Muscle layer of duodenum (tissue), 2 donors: ENCODE measurements at regions not wholly inside any gene's neighbourhood (a gene's known extent, or its start where the extent isn't known, plus 50 kb on each side); places are given as distances from the start of the nearest gene placed in this dataset.

Experiments
- H3K27ac ChIP-seq: one replicate; pipeline ENCODE4 v1.7.0; 2013; ENCODE audit warnings: mild to moderate bottlenecking, low read length
- H3K27me3 ChIP-seq: one replicate; pipeline ENCODE4 v1.7.0; 2013; ENCODE audit warnings: low read depth, mild to moderate bottlenecking, control low read depth, low read length
- H3K36me3 ChIP-seq, 2 donors: one replicate each; pipeline ENCODE4 v1.7.0; 2013; ENCODE audit warnings: low read length in 2 of 2, control low read depth in 1 of 2, mild to moderate bottlenecking in 1 of 2; ENCODE audit not compliant: insufficient read depth in 2 of 2, control insufficient read depth in 1 of 2
- H3K4me1 ChIP-seq, 2 donors: one replicate each; pipeline ENCODE4 v1.7.0; 2013; ENCODE audit warnings: low read length in 2 of 2, mild to moderate bottlenecking in 2 of 2, control low read depth in 1 of 2, moderate library complexity in 1 of 2; ENCODE audit not compliant: insufficient read depth in 2 of 2, control insufficient read depth in 1 of 2
- H3K4me3 ChIP-seq, 2 donors: one replicate each; pipeline ENCODE4 v1.7.0; 2013; ENCODE audit warnings: low read length in 2 of 2, low read depth in 1 of 2, mild to moderate bottlenecking in 1 of 2
- H3K9me3 ChIP-seq, 2 donors: one replicate each; pipeline ENCODE4 v1.7.0; 2013; ENCODE audit warnings: low read length in 2 of 2, control low read depth in 1 of 2, mild to moderate bottlenecking in 1 of 2; ENCODE audit not compliant: control insufficient read depth in 1 of 2
- donor health status: healthy.

DNA sequence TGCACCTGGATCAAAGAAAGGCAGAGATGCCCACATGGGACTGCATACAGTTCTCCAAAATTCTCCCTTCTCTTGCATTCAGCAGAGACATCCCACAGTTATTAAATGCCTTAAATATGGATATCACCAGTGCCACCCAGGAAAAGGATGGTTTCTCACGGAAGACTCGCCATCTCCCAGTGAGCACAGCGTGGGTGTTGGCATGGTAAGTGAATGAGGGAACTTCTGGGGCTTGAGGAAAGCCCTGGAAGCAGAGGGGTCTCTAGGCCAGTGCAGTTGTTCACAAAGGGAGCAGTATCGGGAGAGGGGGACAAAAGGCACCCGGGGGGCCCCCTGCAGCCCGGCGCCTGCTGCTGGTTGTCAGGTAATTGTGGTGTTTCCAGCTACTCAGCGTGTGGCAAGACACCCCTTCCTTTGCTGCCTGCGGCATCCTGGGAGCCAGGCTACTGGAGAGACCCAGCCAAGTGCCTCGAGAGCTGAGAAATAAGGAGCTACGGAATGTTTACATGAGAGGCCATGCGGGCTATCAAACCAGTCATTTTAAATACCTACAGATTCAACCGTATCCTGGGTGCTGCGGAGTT lies 125.4 kb downstream of the PXDC1 start:
- Histone ChIP-seq H3K27ac (no peak overlapping the region), H3K4me3 (no peak overlapping the region), H3K9me3 (no peaks in the 10 kb centered on the region), H3K4me1 (peaks cover 7 to 10% of the 10 kb centered on the region in 2 donors), H3K27me3 (no peaks in the 10 kb centered on the region), H3K36me3 (no peaks in the 10 kb centered on the region)

DNA sequence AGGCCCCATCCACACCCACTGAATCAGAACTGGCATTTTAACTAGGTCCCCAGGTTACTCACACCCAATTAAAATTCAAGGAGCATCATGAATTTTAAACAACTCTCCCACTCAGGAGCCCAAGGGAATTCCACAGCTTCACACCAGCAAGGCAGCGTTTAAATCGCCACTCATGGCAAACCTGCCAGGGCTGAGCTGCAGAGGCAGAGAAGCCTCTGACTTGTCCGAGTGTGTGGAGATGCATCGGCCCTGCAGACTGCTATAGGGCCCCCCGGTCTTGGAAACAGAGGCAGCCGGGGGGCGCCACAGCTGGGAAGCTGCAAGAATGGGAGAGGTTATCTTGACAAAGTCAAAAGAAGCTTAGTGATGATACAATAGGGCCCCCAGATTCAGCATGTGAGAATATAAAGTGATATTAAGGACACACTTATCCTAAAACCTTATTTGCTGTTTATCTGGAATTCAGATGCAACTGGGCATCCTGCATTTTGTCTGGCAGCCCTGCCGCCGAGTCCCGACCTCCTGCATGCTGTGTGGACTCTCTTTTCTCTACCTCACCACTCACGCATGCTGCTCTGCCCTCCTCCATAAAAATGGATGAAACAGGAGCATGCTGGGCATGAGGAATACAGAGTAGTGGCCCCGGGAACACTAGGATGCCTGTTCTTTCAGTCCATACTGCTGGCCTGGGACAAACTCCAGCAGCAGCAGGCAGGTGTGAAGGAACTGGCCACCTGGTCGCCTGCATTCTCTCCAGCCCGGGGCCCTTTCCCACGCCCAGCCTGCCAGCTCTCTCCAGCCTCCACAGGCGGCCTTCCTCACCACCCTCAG lies 126.1 kb downstream of the PXDC1 start:
- H3K27me3 ChIP-seq, result no peaks in the 10 kb centered on the region
- peaks cover 7 to 10% of the 10 kb centered on the region in 2 donors for H3K4me1 ChIP-seq
- no peaks in the 10 kb centered on the region for H3K36me3 ChIP-seq
- H3K9me3 ChIP-seq, result no peaks in the 10 kb centered on the region
- no peak overlapping the region for H3K4me3 ChIP-seq
- no peak overlapping the region for H3K27ac ChIP-seq

DNA sequence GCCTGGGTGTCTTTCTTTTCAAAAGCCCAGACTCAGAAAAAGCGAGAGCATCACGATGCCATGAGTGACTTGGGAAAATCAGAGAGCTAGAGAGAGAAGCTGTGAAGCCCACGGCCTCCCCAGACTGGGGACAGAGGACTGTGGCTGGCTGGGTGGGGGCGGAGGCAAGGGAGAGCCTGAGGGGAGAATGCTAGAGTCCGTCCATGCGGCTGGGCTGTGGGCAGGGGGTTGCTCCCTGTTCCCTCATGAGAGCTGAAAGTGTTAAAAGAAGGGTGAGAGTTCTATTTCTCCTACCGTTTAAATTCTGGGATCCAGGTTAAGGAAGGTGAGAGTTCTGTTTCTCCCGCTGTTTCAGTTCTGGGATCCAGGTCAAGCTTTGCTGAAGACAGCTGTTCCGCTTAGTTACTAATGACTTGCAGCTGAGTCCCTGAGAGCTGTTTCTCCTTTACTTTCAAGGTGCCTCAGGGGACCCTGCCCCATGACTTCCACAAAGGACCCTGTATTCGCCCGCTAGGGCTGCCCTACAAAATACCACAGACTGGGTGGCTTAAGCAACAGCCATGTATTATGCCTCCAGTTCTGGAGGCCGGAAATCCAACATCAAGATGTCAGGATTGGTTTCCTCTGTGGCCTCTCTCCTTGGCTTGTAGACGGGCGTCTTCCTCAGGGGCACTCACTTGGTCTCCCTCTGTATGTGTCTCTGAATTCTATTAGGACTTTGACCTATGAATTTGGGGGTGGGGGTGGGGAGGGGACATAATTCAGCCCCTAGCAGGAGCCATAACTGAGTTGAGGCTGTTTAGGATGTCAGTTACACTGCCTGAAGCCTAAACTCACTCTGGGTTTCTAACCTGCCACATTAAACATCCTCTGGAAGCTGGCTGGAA lies 127.0 kb downstream of the PXDC1 start:
- no peaks in the 10 kb centered on the region for H3K9me3 ChIP-seq
- H3K4me3 ChIP-seq, result no peak overlapping the region
- no peaks in the 10 kb centered on the region for H3K36me3 ChIP-seq
- no peaks in the 10 kb centered on the region for H3K27me3 ChIP-seq
- no peak overlapping the region for H3K27ac ChIP-seq
- peaks cover 7 to 10% of the 10 kb centered on the region in 2 donors for H3K4me1 ChIP-seq

DNA sequence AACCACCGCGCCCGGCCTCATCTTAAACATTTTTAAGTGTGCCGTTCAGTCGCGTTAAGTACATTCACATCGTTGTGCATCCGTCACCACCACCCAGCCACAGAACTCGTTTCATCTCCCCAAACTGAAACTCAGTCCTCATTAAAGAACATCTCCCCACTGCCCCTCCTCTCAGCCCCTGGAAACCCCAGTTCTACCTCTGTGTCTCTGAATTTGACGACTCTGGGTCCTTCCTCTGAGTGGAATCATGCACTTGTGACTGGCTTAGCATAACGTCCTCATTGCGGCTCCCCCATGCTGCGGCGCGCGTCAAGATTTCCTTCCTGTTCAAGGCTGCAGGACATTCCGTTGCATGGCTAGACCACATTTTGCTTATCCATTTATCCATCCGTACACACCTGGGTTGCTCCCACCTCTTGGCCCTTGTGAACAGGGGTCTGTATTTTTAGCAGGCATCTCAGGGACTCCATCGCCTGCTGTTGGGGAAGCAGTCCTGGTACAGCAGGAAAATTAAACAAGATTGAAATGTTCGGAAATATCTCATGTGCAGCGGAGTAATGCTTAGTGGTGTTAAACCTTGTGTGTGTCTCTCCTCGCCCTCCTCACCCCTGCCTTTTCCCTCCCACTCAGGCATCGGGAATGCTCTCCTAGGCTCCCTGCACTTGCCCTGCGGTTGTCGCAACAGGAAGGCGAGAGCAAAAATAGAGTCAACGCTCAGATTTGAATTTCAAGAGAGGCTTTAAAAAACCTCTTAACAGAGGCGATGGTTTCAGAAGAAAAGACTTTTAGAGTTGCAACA lies 127.9 kb downstream of the PXDC1 start:
- no peak overlapping the region for H3K4me3 ChIP-seq
- H3K4me1 ChIP-seq, result peaks cover 7 to 9% of the 10 kb centered on the region in 2 donors
- no peaks in the 10 kb centered on the region for H3K36me3 ChIP-seq
- no peaks in the 10 kb centered on the region for H3K27me3 ChIP-seq
- H3K9me3 ChIP-seq, result no peaks in the 10 kb centered on the region
- no peak overlapping the region for H3K27ac ChIP-seq

DNA sequence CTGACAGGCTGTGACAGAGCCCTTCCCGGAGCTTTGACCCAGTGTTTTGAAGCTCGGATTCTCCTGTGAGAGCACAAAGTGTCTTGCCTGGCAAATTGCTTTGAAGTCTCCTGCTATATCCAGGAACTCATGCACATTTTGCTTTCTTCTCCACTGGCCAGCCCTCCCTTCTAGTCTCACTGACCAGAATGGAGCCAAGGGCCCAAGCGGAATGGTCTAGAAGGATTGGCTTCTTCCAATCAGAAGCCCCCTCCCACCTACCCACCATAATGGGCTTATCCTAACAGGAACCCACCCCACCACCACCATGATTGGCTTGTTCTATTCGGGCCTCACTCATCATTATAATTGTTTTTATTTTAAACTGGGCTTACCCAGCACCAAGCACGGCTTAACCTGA lies 130.1 kb downstream of the PXDC1 start:
- Histone ChIP-seq H3K36me3 (no peaks in the 10 kb centered on the region), H3K9me3 (no peaks in the 10 kb centered on the region), H3K4me3 (no peak overlapping the region), H3K27me3 (no peaks in the 10 kb centered on the region), H3K4me1 (no peaks in the 10 kb centered on the region), H3K27ac (no peak overlapping the region)

DNA sequence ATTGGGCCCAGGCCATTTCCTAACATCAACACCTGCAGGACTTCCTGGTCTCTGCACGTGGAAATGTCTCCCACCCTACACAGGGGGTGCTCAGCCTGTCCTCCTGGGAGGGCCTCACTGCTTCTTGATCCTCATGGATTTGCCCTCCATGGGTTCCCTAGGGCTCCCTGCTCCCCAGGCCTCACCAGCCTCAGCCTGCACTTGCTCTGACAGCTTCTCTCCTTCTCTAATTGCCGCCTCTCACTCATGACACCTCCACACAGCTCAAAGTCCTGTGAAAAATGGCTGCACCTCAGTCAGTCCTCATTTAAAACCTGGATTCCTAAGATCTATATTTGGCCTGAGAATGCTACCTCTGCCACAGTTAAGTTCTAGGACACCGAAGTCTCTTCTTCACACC lies 130.6 kb downstream of the PXDC1 start:
- H3K9me3 ChIP-seq, result no peaks in the 10 kb centered on the region

DNA sequence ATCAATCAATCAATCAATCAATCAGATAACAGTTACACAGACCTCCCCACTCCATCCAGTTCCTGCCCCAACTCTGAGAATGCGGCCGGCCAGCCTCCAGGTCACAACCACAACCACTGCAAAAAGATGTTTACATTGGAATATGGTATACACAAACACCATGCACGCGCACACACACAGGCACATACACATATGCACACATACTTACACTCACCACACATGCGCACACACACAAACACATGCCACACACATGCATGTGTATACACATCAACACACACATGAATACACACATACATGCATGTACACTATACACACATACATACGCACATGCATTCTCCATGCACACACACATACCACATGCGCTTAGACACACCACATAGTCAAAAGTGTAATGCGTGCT lies 131.1 kb downstream of the PXDC1 start:
- Histone ChIP-seq H3K9me3 (no peaks in the 10 kb centered on the region), H3K4me1 (no peaks in the 10 kb centered on the region), H3K27me3 (no peaks in the 10 kb centered on the region), H3K4me3 (no peak overlapping the region), H3K36me3 (no peaks in the 10 kb centered on the region), H3K27ac (no peak overlapping the region)

More for the DNA sequence above, 130.6 kb downstream of the PXDC1 start:
- Histone ChIP-seq H3K27me3 (no peaks in the 10 kb centered on the region), H3K4me3 (no peak overlapping the region), H3K4me1 (no peaks in the 10 kb centered on the region), H3K27ac (no peak overlapping the region), H3K36me3 (no peaks in the 10 kb centered on the region)

DNA sequence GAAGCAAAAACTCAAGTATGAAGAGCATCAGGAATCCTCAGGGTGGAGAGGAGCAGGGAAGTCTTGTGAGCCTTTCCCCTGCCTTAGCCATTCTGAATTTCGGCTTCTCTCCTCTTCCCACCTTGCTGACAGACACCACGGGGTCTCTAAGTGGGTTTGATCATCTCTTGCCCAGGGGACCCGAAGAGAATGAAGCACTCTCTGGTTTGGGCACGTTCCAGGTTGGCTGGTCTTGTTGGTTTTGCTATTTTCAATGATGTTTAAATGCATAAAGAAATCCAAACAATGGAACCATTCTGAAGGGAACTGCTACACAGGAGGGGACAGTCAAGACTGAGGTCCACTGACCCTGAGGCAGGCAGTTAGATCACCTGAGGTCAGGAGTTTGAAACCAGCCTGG lies 131.7 kb downstream of the PXDC1 start:
- Histone ChIP-seq H3K27me3 (no peaks in the 10 kb centered on the region), H3K36me3 (no peaks in the 10 kb centered on the region), H3K4me3 (no peak overlapping the region), H3K9me3 (no peaks in the 10 kb centered on the region), H3K4me1 (no peaks in the 10 kb centered on the region), H3K27ac (no peak overlapping the region)

DNA sequence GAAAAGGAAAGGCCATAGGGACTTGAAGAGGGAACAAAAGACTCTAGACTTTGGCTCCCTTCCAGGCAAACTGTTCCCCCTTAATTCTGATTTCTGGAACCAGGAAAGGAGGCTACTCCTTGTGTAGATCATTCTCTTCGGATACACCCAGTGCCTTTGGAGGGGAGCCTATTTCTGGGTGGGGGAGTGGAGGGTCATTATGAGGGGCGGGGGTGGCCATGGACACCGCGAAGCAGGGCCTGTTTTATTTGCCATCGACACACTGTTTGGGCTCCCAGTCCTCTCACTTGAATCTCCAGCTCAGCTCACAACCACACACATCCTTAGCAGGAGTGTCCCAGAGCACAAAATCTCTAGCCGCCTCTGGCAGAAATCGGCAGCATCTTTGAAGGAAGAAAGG lies 132.3 kb downstream of the PXDC1 start:
- Histone ChIP-seq H3K27me3 (no peaks in the 10 kb centered on the region), H3K9me3 (no peaks in the 10 kb centered on the region), H3K27ac (no peak overlapping the region), H3K36me3 (no peaks in the 10 kb centered on the region), H3K4me3 (no peak overlapping the region), H3K4me1 (no peaks in the 10 kb centered on the region)

DNA sequence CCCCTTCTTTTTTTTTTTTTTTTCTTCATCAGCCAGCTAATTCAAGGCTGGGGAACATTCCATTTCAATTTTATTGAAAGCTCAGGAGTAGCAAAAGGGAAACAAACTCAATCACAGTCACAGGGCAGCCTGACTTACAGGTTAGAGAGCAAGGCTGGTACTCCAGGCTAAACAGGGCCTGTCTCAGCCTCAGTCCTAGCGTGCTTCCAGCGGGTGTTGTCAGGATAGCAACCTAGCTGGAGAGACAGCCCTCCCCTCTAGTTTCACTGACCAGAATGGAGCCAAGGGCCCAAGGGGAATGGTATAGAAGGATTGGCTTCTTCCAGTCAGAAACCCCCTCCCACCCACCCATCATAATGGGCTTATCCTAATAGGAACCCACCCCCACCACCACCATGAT lies 132.9 kb downstream of the PXDC1 start:
- no peak overlapping the region for H3K27ac ChIP-seq
- no peaks in the 10 kb centered on the region for H3K4me1 ChIP-seq
- H3K9me3 ChIP-seq, result no peaks in the 10 kb centered on the region
- H3K4me3 ChIP-seq, result no peak overlapping the region
- no peaks in the 10 kb centered on the region for H3K36me3 ChIP-seq
- no peaks in the 10 kb centered on the region for H3K27me3 ChIP-seq
